Calu3 (cell line): ENCODE measurements at regions not wholly inside any gene's neighbourhood (a gene's known extent, or its start where the extent isn't known, plus 50 kb on each side); places are given as distances from the start of the nearest gene placed in this dataset.

ENCODE experiments used
- BruUV-seq: library from RNA; stranded (reverse); fragments of 400-500 nt; replicated peaks from 2 replicates; lab custom pipeline; 2021; lab: Mats Ljungman, UMichigan
- CTCF ChIA-PET: fragments of 300-600 bp; sonication (Branson Sonifier 250); formaldehyde crosslinking; loops from one replicate; lab custom pipeline; 2022; ENCODE audit warnings: antibody characterized with exemption; lab: Charles Lee
- DNase-seq: peaks from one replicate; pipeline ENCODE4 v3.0.0; 2022
- H3K27ac Mint-ChIP-seq: one replicate; pipeline ENCODE4 v1.8.0; 2022; ENCODE audit warnings: mixed read lengths; ENCODE audit not compliant: unreplicated experiment
- H3K27me3 Mint-ChIP-seq: one replicate; pipeline ENCODE4 v1.8.0; 2022; ENCODE audit warnings: mixed read lengths; ENCODE audit not compliant: unreplicated experiment
- H3K36me3 Mint-ChIP-seq: one replicate; pipeline ENCODE4 v1.8.0; 2022; ENCODE audit warnings: mild to moderate bottlenecking, moderate library complexity, mixed read lengths; ENCODE audit not compliant: insufficient read depth, unreplicated experiment
- H3K4me1 Mint-ChIP-seq: one replicate; pipeline ENCODE4 v1.8.0; 2022; ENCODE audit warnings: mild to moderate bottlenecking, low read depth, mixed read lengths; ENCODE audit not compliant: unreplicated experiment
- H3K4me3 Mint-ChIP-seq: one replicate; pipeline ENCODE4 v1.8.0; 2022; ENCODE audit warnings: mild to moderate bottlenecking, low read depth, moderate library complexity, mixed read lengths; ENCODE audit not compliant: unreplicated experiment
- H3K9me3 Mint-ChIP-seq: one replicate; pipeline ENCODE4 v1.8.0; 2022; ENCODE audit warnings: low read depth, mixed read lengths; ENCODE audit not compliant: unreplicated experiment
- intact Hi-C: fragments of 100-400 bp; cut with micrococcal nuclease; formaldehyde crosslinking; loops from one replicate; pipeline ENCODE4 v1.10.0; 2022; ENCODE audit not compliant: unreplicated experiment
- TF ChIP-seq, protein P1 (sequence below): fragments of 200-600 bp; IDR thresholded peaks from one replicate; pipeline ENCODE4 v1.8.0; 2022; ENCODE audit warnings: antibody characterized with exemption; ENCODE audit not compliant: unreplicated experiment

DNA sequence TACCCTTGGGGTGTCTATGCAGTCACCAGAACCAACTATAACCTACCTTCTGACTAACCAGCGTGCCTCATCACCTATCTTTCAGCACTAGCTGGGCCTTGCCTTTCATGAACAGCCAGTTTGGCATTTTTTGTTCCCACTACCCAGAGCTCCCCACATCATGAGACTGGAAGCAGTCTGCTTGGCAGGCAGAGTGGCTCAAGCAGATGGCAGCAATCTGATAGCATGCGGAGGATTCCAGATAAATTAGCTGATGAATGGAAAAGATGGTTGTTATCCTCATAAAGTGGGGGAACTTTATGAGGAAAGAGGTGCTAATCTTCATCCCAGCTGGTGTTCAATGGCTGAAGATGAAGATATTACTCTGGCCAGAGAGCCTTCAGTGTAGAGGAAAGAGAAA is 243.2 kb upstream of the EDA2R start:
- Mint-ChIP-seq H3K36me3 (no peaks in the 10 kb centered on the region), H3K9me3 (peaks cover 15% of the 10 kb centered on the region), H3K4me3 (no peak overlapping the region), H3K27me3 (no peaks in the 10 kb centered on the region), H3K27ac (no peak overlapping the region), H3K4me1 (no peaks in the 10 kb centered on the region)
- no peak for DNase-seq
- BruUV-seq: no TSS peak
- intact Hi-C loops: no loop called here
- TF ChIP-seq, protein P1, sequence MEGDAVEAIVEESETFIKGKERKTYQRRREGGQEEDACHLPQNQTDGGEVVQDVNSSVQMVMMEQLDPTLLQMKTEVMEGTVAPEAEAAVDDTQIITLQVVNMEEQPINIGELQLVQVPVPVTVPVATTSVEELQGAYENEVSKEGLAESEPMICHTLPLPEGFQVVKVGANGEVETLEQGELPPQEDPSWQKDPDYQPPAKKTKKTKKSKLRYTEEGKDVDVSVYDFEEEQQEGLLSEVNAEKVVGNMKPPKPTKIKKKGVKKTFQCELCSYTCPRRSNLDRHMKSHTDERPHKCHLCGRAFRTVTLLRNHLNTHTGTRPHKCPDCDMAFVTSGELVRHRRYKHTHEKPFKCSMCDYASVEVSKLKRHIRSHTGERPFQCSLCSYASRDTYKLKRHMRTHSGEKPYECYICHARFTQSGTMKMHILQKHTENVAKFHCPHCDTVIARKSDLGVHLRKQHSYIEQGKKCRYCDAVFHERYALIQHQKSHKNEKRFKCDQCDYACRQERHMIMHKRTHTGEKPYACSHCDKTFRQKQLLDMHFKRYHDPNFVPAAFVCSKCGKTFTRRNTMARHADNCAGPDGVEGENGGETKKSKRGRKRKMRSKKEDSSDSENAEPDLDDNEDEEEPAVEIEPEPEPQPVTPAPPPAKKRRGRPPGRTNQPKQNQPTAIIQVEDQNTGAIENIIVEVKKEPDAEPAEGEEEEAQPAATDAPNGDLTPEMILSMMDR: no peak
- CTCF ChIA-PET: no interaction called here

DNA sequence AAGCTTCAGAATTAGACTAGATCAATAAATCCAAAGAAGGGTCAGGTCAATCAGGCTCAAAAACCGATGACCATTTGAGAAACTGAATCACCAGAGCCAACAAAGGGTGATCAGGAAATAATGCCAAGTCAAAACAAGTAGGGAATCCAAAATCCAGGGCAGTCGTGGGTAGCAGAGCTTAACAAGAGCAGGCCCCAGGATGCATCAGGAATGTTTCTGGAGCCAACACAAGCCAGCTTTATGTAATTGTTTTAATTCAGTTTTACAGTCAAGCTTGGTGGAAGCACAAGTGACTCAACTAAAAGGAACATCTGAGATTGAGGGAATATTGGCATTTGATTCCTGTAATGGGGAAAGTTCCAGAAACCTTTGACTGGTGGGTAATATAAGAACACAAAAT is 237.9 kb upstream of the EDA2R start:
- Mint-ChIP-seq H3K4me3 (no peak overlapping the region), H3K4me1 (no peaks in the 10 kb centered on the region), H3K27ac (no peak overlapping the region), H3K36me3 (no peaks in the 10 kb centered on the region), H3K9me3 (peaks cover 9% of the 10 kb centered on the region), H3K27me3 (no peaks in the 10 kb centered on the region)
- TF ChIP-seq, protein P1: no peak
- CTCF ChIA-PET: no interaction called here
- no peak for DNase-seq
- intact Hi-C loops: no loop called here
- BruUV-seq: no TSS peak

DNA sequence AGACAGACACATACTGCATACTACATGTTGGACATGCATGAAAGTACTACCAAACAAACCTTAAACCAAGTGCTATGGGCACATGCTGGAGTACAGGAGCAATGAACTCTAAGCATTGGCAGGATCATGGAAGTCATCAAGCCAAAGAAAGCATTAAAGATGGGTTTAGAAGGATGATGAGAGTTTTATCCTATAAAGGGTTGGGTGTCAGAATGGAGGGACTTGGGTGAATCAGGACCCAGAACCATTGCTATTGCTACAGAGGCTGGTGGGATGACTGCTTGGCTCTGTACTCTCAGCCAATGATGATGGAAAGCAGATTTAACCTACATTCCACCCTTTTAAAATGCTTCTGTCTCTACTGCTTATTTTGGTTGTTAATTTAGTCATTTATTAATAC is 233.9 kb upstream of the EDA2R start:
- no peak for DNase-seq
- H3K9me3 Mint-ChIP-seq: peaks cover 7% of the 10 kb centered on the region
- H3K27ac Mint-ChIP-seq: no peak overlapping the region
- H3K27me3 Mint-ChIP-seq: no peaks in the 10 kb centered on the region
- intact Hi-C loops: no loop called here
- no TSS peak for BruUV-seq
- TF ChIP-seq, protein P1: no peak
- CTCF ChIA-PET: no interaction called here
- H3K36me3 Mint-ChIP-seq: no peaks in the 10 kb centered on the region
- no peak overlapping the region for H3K4me3 Mint-ChIP-seq
- H3K4me1 Mint-ChIP-seq: no peaks in the 10 kb centered on the region

DNA sequence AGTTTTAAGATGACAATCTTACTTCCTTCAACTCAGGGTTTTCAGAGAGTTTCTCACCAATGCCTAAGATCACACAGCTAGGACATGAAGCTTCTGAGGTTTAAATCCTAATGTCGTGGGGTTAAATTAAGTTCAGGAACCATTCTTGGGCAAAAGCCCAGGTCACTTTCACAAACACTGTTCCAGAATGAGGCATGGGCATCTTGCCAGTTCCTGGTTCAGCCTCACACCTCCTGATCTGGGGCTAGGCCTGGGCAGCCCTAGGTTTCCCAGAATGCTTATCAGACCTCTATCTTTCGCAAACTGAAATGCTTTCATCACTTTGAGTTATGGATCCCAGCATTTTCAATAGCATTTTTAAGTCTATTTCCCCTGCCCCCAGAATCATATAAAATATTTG is 224.8 kb upstream of the EDA2R start:
- intact Hi-C loops: no loop called here
- no peak for DNase-seq
- TF ChIP-seq, protein P1: no peak
- Mint-ChIP-seq H3K36me3 (no peaks in the 10 kb centered on the region), H3K4me3 (no peak overlapping the region), H3K27me3 (no peaks in the 10 kb centered on the region), H3K4me1 (no peaks in the 10 kb centered on the region), H3K9me3 (peaks cover 10% of the 10 kb centered on the region), H3K27ac (no peak overlapping the region)
- no TSS peak for BruUV-seq
- CTCF ChIA-PET: no interaction called here

DNA sequence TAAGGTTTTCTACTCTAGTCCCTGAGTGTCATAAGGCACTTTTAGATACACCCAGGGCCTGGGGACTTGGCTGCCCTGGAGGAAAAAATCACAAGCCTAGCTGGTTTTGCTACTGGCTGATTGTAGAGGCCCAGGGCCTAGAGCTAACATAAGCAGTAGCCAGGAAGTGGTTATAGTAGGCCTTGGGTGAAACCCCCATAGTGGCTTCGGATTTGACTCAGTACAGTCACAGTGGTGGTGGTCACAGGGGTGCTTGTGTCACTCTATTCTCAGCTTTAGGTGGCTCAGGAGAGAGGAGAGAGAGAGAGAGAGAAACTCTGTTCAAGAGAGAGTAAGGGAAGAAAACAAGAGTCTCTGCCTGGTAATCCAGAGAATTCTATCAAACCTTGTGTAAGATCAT is 194.5 kb upstream of the EDA2R start:
- TF ChIP-seq, protein P1: no peak
- BruUV-seq: no TSS peak
- no peak for DNase-seq
- Mint-ChIP-seq H3K4me1 (no peaks in the 10 kb centered on the region), H3K27me3 (no peaks in the 10 kb centered on the region), H3K4me3 (no peak overlapping the region), H3K27ac (no peak overlapping the region), H3K9me3 (peaks cover 11% of the 10 kb centered on the region), H3K36me3 (no peaks in the 10 kb centered on the region)
- CTCF ChIA-PET: no interaction called here
- intact Hi-C loops: no loop called here
